Activated B cell treated with CpG ODN at 0.5 μM for 24 hours (primary cell): ENCODE measurements at regions not wholly inside any gene's neighbourhood (a gene's known extent, or its start where the extent isn't known, plus 50 kb on each side); places are given as distances from the start of the nearest gene placed in this dataset.

Experiments used
- ATAC-seq: fragments of 200-7000 bp; cut with Tn5 transposase; one replicate; pipeline ENCODE4 v1.10.0; 2021; ENCODE audit warnings: low read depth, mild to moderate bottlenecking, moderate library complexity
- CTCF ChIA-PET: fragments of 350-600 bp; sonication (Branson Sonifier 250); formaldehyde crosslinking; loops from one replicate; lab custom pipeline; 2021; ENCODE audit warnings: antibody characterized with exemption; lab: Charles Lee
- POLR2A ChIA-PET: fragments of 350-600 bp; sonication (Branson Sonifier 250); formaldehyde crosslinking; loops from one replicate; lab custom pipeline; 2021; ENCODE audit warnings: antibody characterized with exemption; lab: Charles Lee
- DNase-seq: peaks from one replicate; pipeline ENCODE4 v3.0.0; 2022
- H3K27ac Mint-ChIP-seq: one replicate; pipeline ENCODE4 v1.8.0; 2020; ENCODE audit warnings: mixed read lengths
- H3K27me3 Mint-ChIP-seq: one replicate; pipeline ENCODE4 v1.8.0; 2021; ENCODE audit warnings: mixed read lengths
- H3K36me3 Mint-ChIP-seq: one replicate; pipeline ENCODE4 v1.8.0; 2021; ENCODE audit warnings: low read depth, mixed read lengths
- H3K4me1 Mint-ChIP-seq: one replicate; pipeline ENCODE4 v1.8.0; 2021; ENCODE audit warnings: mixed read lengths
- H3K4me3 Mint-ChIP-seq: one replicate; pipeline ENCODE4 v1.8.0; 2020; ENCODE audit warnings: mild to moderate bottlenecking, mixed read lengths
- H3K9me3 Mint-ChIP-seq: one replicate; pipeline ENCODE4 v1.8.0; 2020; ENCODE audit warnings: mixed read lengths
- intact Hi-C: fragments of 100-400 bp; cut with micrococcal nuclease; formaldehyde crosslinking; loops from one replicate; pipeline ENCODE4 v1.15.1; 2024
- TF ChIP-seq, protein P1 (sequence below): fragments of 200-600 bp; IDR thresholded peaks from one replicate; pipeline ENCODE4 v1.8.0; 2022; ENCODE audit warnings: antibody characterized with exemption, mild to moderate bottlenecking

DNA sequence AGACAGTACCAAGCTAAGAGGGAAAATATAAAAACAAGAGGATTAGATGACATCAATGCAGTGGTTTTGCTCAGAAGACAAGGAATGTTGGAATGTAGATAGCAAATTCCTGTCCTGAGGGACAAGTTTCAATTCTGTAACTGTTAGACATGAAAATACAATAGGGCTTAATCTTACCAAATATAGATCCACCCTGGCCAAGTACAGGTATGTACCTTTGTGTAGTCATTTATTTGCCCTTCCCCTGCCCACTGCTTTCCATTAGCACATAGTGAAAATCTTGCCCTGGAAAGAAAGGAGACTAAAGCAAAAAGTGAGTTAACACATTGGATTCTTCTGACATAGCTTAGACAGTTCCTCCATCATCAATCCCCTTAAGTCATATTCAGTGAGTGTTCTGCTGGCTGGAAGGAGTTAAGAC lies 389.0 kb upstream of the THBS1 start:
- ChIA-PET CTCF (no interaction called here), POLR2A (no interaction called here)
- Mint-ChIP-seq H3K4me1 (no peaks in the 10 kb centered on the region), H3K27me3 (no peaks in the 10 kb centered on the region), H3K4me3 (no peak overlapping the region), H3K36me3 (no peaks in the 10 kb centered on the region), H3K27ac (no peak overlapping the region), H3K9me3 (no peaks in the 10 kb centered on the region)
- ATAC-seq = no peak
- no peak for DNase-seq
- TF ChIP-seq, protein P1, sequence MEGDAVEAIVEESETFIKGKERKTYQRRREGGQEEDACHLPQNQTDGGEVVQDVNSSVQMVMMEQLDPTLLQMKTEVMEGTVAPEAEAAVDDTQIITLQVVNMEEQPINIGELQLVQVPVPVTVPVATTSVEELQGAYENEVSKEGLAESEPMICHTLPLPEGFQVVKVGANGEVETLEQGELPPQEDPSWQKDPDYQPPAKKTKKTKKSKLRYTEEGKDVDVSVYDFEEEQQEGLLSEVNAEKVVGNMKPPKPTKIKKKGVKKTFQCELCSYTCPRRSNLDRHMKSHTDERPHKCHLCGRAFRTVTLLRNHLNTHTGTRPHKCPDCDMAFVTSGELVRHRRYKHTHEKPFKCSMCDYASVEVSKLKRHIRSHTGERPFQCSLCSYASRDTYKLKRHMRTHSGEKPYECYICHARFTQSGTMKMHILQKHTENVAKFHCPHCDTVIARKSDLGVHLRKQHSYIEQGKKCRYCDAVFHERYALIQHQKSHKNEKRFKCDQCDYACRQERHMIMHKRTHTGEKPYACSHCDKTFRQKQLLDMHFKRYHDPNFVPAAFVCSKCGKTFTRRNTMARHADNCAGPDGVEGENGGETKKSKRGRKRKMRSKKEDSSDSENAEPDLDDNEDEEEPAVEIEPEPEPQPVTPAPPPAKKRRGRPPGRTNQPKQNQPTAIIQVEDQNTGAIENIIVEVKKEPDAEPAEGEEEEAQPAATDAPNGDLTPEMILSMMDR = no peak
- intact Hi-C loops = no loop called here

DNA sequence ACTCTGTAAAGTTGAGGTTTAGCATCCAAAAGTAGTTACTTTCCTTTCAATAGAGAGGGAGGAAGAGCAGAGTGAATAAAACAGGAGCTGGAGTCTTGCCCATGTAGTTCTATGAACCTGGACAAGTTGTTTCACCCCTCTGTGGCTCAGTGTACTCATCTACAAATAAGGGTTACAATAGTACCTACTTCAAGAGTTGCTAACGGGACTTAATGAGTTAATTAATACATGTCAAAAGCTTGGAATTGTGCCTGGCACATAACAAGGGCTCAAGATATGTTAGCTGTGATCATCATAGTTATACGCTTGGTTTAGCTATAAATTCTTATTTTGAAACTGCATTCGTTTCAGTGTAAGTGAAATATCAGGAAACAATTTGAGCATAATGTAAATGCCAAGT lies 388.5 kb upstream of the THBS1 start:
- H3K9me3 Mint-ChIP-seq = no peaks in the 10 kb centered on the region
- POLR2A ChIA-PET = no interaction called here
- intact Hi-C loops = no loop called here
- DNase-seq (no peak), ATAC-seq (no peak)
- H3K4me3 Mint-ChIP-seq = no peak overlapping the region
- no peaks in the 10 kb centered on the region for H3K27me3 Mint-ChIP-seq
- H3K36me3 Mint-ChIP-seq = no peaks in the 10 kb centered on the region
- CTCF ChIA-PET = no interaction called here
- TF ChIP-seq, protein P1 = no peak
- no peaks in the 10 kb centered on the region for H3K4me1 Mint-ChIP-seq
- no peak overlapping the region for H3K27ac Mint-ChIP-seq

DNA sequence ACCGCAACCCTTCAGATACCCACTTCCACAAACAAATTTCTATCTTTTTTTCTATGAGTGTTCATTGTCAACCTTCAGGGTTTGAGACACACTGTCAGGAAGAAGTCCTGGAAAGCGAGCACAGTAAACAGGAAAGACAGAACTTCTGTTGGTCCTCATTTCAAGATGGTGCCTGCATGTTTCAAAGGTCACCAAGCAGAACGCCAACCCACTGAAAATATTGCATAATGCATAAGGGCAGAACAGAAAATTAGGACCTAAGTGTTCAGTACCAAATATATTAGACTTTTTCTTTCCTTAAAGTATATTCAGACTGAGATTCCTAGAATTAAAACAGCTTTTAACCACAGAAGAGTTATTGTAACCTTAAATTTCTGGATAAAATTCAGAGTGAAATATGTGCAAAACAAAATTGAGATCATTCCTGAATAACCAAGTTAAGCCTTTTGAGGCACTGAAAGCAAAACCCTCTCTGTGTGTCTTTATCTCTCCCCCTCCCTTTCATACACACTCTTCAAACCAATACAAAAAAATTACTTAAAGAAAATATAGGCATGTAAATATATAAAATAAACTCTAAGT lies 387.8 kb upstream of the THBS1 start:
- CTCF ChIA-PET = no interaction called here
- H3K27ac Mint-ChIP-seq = no peak overlapping the region
- no peaks in the 10 kb centered on the region for H3K36me3 Mint-ChIP-seq
- intact Hi-C loops = no loop called here
- POLR2A ChIA-PET = no interaction called here
- no peaks in the 10 kb centered on the region for H3K4me1 Mint-ChIP-seq
- no peaks in the 10 kb centered on the region for H3K27me3 Mint-ChIP-seq
- TF ChIP-seq, protein P1 = no peak
- no peak for DNase-seq
- H3K9me3 Mint-ChIP-seq = no peaks in the 10 kb centered on the region
- H3K4me3 Mint-ChIP-seq = no peak overlapping the region
- no peak for ATAC-seq

DNA sequence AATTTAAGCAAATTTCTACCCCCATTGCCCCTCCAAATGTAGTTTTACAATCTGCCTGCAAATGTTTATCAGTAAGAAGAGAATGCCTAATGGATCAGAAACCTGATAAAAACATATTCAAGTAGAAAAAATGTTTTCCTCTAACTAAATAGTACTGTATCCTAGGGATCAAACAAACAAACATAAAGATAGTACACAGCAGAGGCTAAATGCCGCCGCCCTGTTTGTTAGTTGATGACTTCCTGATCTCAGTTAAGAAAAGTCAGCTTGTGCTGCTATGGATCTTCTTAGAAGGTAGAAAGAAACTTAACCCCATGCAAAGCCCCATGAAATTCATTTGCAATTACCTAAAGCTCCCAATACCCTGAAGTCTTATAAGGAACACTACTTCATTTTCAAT lies 387.3 kb upstream of the THBS1 start:
- H3K27ac Mint-ChIP-seq = no peak overlapping the region
- ChIA-PET POLR2A (no interaction called here), CTCF (no interaction called here)
- H3K9me3 Mint-ChIP-seq = no peaks in the 10 kb centered on the region
- DNase-seq (no peak), ATAC-seq (no peak)
- intact Hi-C loops = no loop called here
- TF ChIP-seq, protein P1 = no peak
- no peak overlapping the region for H3K4me3 Mint-ChIP-seq
- H3K27me3 Mint-ChIP-seq = no peaks in the 10 kb centered on the region
- no peaks in the 10 kb centered on the region for H3K4me1 Mint-ChIP-seq
- no peaks in the 10 kb centered on the region for H3K36me3 Mint-ChIP-seq

DNA sequence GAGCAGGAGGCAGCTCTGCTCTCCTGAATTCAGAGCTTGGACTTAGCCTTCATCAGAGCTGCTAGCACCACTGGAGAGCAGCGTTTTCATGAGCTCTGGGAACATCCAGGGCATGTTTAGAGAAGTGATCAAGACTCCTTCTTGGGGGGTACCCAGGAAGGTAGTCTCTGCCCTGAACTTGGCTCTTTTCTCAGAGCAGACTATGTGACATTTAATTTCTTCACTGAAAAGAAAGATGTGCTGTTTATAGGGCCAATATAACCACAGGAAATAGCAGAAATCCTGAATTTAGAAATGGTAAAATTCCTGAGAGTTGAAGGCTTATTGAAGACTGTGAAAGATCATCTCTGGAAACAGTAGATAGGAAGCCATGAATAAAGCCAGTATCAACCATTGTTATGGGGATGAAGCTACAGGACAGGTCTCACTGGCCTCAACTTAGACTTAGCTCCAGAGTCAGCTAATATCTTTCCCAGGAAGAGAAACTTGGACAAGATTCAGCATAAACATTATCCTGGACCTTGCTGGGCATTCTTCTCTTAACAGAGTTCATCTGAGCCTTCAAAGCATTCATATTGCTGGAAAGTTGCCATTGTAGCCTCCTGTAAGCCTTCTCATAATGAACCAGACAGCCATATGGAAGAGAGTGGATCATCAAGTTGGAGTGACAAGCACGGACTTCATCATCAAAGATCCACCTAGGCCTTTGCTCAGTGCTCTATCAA lies 386.6 kb upstream of the THBS1 start:
- POLR2A ChIA-PET = no interaction called here
- TF ChIP-seq, protein P1 = no peak
- intact Hi-C loops = no loop called here
- DNase-seq (no peak), ATAC-seq (no peak)
- no peak overlapping the region for H3K27ac Mint-ChIP-seq
- H3K36me3 Mint-ChIP-seq = no peaks in the 10 kb centered on the region
- no peaks in the 10 kb centered on the region for H3K4me1 Mint-ChIP-seq
- H3K4me3 Mint-ChIP-seq = no peak overlapping the region
- no peaks in the 10 kb centered on the region for H3K9me3 Mint-ChIP-seq
- no peaks in the 10 kb centered on the region for H3K27me3 Mint-ChIP-seq
- CTCF ChIA-PET = no interaction called here
